ENCODE measurements at regions not wholly inside any gene's neighbourhood (a gene's known extent, or its start where the extent isn't known, plus 50 kb on each side); places are given as distances from the start of the nearest gene placed in this dataset.

- DNase-seq = no peak
These were observed 291.4 kb upstream of the SALL3 start for GRCh38 chr18:78688249-78688648.

DNA sequence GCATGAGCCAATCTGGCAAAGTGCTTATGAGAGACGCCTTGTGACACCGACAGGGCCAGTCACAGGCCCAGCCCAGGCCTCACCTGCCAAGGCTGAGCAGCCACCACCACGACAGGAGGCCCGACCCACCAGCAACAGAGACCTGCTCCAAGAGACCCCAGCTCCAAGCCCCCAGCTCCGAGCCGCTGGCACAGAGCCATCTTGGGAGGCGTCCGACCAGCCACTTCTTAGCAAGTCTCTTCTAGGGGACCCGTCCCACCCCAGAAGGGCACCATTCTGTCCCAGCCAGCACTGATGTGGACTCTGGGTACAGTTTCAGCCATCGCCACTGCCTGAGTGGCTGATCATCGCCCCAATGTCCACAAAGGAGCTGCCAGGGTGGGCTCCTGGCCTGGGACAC is 290.7 kb upstream of the SALL3 start:
- DNase-seq = no peak

DNA sequence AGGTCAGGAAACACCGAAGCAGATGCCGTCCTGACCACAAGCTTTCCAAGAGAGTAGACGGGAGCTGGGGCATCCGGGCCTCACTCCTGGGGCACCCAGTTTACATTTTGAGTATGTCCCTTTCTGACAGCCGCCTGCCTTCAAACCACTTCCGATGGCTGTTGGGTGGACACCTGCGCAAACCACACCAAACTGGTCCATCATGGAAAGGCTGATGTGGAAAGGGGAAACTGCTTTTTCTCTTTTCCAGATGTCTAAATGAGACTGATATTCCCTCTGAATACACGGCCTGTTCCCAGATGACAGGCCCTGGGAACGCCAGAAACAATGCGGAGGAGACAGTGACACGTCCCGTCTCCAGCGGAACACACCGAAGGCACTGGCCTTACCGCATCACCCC is 290.0 kb upstream of the SALL3 start:
- no peak for DNase-seq

GRCh38 chr18:78692105-78692504 is 287.5 kb upstream of the SALL3 start:
- DNase-seq = no peak

GRCh38 chr18:78693429-78693828 is 286.2 kb upstream of the SALL3 start:
- DNase-seq = no peak

DNA sequence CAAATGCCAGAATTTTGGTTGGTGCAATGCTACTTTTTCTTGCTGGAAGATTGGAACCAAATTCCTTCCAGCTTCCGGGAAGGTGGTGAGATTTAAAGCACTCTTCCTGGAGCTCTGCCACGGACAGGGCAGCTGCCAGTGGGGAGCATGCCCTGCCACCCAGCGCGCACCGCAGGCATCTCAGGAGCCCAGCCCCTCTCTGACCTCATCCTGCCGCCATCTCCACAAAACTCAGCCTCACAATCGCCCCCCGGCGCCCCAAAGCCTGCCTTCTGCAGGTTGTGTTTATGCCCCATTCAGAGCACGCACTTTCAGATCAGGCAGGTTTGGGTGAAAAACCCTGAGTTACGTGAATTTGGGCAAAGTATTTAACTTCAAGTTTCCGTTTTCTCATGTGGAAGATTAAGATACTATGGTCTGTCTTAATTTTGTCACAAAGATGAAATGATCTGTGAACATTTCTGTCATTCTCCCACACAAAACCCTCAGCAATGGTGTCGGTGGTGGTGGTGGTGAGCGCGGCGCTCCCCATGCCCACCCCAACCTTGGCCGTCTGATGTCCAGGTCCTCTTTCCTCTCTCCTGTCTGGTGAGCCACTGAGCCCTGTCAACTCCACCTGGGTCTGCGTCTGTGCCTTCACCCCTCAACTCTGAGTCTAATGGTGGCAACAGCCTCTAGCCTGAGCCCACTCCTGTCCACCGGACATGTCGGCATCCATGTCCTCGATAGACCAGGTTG is 282.8 kb upstream of the SALL3 start:
- no peak for DNase-seq

- DNase-seq = no peak
These were observed 282.2 kb upstream of the SALL3 start for GRCh38 chr18:78697446-78697845.

- DNase-seq = no peak
These were observed 280.7 kb upstream of the SALL3 start for GRCh38 chr18:78698914-78699313.

DNA sequence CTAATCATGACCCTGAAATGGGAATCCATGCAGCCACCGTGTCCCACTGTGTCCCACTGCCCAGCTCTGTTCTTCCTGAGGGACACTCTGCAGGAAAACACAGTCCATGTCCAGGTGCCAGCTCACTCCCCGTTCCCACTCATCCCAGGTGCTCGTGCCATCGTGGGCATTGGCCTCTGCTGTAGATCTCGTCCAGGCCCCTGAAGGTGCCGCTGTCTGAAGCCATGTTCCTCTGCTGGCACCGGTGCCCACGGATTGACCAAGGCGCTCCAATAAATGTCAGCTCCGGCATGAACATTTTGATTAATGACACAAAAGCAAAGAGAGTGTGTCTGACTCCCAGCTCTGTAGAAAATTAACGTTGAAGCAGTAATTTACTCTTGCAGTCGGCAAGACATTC is 280.1 kb upstream of the SALL3 start:
- DNase-seq = no peak

- no peak for DNase-seq
These were observed 277.7 kb upstream of the SALL3 start for GRCh38 chr18:78701771-78702396.

- no peak for DNase-seq
These were observed 276.3 kb upstream of the SALL3 start for GRCh38 chr18:78703291-78703690.

- DNase-seq = no peak
These were observed 274.6 kb upstream of the SALL3 start for GRCh38 chr18:78704971-78705461.

DNA sequence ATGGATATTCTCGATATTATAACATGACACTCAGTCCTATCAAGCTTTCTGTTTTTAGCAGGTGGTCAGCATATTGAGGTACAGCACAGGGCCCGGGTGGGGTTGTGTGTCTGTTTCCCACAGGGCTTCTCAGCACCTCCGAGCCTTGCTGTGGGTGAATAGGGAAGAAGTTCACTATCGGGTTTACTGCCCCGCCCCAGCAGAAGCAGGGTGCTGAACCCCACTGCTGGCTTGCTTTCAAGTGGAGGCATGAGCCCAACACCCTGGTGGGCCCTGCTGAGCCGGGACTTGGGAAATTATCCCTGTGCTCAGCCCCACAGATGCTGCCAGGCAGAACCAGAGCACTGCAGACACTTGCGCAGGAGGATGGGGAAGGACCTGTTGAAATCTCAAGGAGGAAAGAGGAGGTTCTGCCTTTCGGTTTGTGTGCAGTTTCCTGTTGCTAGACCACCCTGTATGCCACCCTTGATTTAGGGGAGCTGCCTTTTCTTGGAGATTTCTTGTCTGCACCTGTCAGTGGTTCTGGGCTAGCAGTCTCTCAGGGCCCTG is 270.3 kb upstream of the SALL3 start:
- DNase-seq = no peak

- no peak for DNase-seq
These were observed 268.3 kb upstream of the SALL3 start for GRCh38 chr18:78711316-78711715.

- DNase-seq = no peak
These were observed 267.6 kb upstream of the SALL3 start for GRCh38 chr18:78711971-78712370.

- DNase-seq = no peak
These were observed 266.5 kb upstream of the SALL3 start for GRCh38 chr18:78713069-78713468.

GRCh38 chr18:78713726-78714125 is 265.9 kb upstream of the SALL3 start:
- no peak for DNase-seq

DNA sequence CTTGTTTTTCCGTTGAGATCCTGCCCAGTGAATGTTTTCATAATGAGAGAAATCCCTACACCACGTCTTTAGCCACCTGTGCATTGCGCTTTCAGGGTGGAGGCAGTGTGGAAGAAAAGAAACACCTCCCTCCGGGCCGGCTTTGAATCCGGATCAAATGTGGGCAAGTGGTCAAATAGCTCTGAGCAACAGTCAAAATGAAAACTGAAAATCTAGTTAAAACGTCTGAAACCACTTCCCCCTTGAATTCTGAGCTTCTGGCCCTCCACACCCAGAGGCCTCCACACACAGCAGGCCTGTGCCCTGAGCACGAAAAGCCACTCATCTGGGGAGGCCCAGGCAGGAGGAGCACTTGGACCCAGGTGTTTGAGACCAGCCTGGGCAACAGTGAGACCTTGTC is 263.6 kb upstream of the SALL3 start:
- no peak for DNase-seq

DNA sequence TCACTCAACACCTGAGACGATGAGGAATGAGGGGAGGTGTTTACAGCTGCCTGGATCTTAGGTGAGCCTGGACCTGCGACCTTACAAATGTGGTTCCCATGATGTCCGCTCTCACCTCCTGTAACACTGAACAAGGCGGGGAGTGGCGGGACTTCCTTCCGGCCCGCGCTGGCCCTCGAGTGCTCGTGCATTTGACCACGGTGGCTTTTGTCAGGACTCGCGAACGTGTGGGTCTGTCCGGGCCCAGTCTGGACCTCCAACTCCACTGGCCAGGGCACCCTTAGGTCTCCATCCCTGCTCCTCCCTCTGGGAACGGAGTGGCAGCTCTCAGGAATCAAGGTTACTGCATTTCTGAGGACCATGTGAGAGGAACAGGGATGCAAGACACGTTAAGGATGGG is 263.0 kb upstream of the SALL3 start:
- no peak for DNase-seq

DNA sequence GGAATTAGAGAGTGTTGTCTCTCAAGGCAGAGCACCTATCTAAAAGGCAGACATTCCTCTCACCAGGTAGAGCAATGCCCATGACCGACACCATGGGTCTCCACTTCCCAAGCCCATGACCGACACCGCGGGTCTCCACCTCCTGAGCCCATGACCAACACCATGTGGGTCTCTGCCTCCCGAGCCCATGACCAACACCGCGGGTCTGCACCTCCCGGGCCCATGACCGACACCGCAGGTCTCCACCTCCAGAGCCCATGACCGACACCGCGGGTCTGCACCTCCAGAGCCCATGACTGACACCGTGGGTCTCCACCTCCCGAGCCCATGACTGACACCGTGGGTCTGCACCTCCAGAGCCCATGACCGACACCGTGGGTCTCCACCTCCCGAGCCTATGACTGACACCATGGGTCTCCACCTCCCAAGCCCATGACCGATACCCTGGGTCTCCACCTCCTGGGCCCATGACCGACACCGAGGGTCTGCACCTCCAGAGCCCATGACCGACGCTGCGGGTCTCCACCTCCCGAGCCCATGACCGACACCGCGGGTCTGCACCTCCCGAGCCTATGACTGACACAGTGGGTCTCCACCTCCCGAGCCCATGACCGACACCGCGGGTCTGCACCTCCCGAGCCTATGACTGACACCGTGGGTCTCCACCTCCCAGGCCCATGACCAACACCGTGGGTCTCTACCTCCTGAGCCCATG is 262.4 kb upstream of the SALL3 start:
- DNase-seq = no peak

DNA sequence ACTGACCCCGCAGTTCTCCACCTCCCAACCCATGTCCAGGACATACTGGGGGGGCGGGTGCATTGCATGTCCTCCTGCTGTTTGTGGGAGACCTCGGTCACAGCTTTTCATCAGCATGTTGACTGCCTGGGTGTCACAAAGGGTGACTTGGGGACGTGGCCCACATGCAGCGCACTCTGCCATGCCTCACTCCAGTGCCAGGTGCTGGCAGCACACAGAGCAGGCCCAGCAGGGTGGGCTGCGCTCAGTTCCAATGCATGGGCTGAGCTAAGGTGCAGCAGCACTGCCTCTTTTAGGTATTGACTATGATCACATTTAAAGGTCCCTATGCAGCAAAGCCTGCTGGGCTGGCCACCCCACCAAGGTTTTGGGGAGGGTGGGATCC is 261.9 kb upstream of the SALL3 start:
- no peak for DNase-seq

GRCh38 chr18:78719821-78720220 is 259.8 kb upstream of the SALL3 start:
- no peak for DNase-seq

DNA sequence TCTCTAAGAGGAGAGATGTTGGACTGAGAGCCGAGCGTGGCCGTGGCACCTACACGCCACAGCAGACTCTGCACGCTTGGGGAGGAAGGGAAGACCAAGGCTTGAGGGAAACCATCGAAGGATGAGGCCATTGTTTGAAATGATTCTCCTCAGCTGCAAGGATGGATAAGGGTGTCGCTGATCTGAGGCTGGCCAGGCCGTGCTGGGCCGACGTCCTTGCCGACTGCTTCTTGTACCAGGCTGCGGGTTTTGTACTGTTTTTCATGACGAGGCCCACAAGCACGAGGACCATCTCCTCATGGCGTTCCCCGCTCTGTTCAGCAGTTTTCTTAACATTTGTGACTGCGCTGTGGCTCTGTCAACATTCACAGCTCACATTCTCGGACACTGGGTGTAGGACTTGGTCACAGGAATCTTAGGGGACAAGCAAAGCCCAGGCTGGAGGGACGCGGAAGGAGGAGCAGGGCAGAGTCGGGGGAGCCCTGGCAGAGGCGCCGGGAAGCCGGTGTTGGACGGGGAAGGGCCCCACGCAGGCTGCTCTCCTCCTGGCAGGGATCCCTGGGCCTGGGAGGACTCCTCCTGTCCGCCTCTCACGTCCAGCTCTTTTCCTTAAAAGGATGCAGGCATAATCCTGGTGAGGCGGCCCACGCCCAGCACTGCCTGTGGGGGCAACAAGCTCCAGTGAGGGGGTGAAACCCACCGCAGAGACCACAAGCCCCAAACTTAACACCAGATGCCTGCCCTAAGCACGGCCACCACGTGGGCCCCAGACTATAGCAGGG is 259.0 kb upstream of the SALL3 start:
- no peak for DNase-seq

Data from NCI-H524 (cell line).